HG03108 (cell line): ENCODE measurements at regions not wholly inside any gene's neighbourhood (a gene's known extent, or its start where the extent isn't known, plus 50 kb on each side); places are given as distances from the start of the nearest gene placed in this dataset.
"Not testable (repeated sequence)": the region's sequence is repeated elsewhere in the genome, so short reads cannot be mapped to it uniquely, and the experiment has no call there.

Experiments used
- ATAC-seq: cut with Tn5 transposase; IDR thresholded peaks from one replicate; pipeline ENCODE4 v1.9.1; 2021; ENCODE audit warnings: moderate library complexity; ENCODE audit not compliant: unreplicated experiment

DNA sequence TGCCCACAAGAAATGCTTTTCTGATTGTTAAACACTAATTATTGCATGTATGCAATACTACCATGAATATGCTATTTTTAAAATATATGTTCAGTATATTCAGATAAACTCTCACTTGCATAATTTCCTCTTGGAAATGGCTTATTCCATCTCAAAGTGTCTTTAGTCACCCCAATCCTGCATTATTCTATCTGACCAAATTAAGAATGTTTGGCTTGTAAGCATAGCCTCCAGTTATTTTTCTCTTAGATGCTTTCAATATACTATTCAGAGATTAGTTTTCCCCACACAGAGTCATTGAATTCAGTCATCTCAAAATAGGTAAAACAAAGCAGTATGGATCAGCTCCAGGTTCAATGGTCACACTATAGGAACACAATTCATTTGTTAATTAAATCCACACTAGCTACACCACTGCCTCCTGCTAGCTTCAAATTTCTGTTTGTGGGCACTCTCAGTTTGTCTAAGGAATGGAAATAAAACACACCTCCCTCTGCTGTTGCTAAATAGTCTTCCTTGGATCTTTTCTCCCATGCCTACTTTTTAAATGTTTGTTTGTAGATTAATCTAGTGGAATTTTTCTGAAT is 134.6 kb upstream of the TBCA start:
- ATAC-seq: no peak

- no peak for ATAC-seq
Measured at GRCh38 chr5:77909237-77909636, 133.1 kb upstream of the TBCA start.

- ATAC-seq: no peak
Measured at GRCh38 chr5:77908787-77909186, 132.6 kb upstream of the TBCA start.

DNA sequence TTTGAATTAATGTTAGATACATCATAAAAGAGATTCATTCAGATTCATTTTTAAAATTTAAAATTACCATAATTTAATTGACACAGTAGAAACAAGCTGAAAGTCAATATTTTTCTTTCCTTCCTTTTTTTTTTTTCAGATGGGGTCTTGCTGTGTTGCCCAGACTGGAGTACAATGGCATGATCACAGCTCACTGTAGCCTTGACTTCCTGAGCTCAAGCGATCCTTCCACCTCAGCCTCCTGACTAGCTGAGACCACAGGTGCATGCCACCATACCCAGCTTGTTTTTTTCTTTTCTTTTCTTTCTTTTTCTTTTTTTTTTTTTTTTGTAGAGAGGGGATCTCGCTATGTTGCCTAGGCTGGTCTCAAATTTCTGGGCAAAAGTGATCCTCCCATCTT is 131.6 kb upstream of the TBCA start:
- ATAC-seq: no peak

GRCh38 chr5:77906806-77907205 is 130.7 kb upstream of the TBCA start:
- ATAC-seq: no peak

DNA sequence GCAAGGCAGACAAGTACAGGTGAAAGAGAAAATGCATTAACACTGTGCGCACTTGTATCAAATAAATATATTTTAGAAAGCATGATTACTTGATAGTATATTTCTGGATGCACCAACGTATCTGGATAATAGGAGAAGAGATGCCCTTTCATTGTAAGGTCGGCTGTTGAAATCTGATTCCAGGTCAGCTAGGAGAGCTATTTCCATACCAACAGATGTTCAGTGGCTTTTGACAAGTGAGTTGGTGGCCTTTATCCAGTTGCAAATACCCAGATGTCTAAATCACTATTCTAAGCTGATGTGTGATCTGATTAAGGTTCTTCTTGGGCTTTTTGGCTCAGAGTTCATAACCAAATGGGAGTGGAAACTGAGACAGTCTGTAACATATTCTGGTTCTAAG is 128.2 kb upstream of the TBCA start:
- no peak for ATAC-seq

DNA sequence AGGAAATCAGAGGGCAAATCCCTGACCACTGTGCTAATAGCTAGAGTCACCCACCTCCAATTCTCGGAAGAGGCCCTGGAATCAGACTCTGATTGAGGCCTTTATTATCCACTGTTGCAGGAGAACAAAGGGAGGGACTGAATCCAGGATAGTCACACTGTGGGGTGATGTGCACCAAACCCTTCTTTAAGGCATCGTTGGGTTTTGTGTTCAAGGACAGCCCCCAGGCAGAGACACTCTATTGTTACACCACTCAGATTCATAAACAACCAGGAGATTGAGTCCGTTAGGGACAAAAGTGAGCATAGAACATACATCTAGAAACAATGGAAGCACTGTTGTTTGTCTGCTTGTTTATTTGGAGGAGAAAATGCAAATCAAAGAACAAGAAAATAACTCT is 124.6 kb upstream of the TBCA start:
- ATAC-seq: no peak

GRCh38 chr5:77898385-77898784 is 122.2 kb upstream of the TBCA start:
- no peak for ATAC-seq

GRCh38 chr5:77896338-77896737 is 120.2 kb upstream of the TBCA start:
- ATAC-seq: no peak

GRCh38 chr5:77894103-77894502 is 118.0 kb upstream of the TBCA start:
- ATAC-seq: not testable (repeated sequence)

GRCh38 chr5:77893225-77893860 is 117.2 kb upstream of the TBCA start:
- ATAC-seq: no peak

- no peak for ATAC-seq
Measured at GRCh38 chr5:77892061-77893010, 116.2 kb upstream of the TBCA start.

- ATAC-seq: no peak
Measured at GRCh38 chr5:77885519-77885918, 109.4 kb upstream of the TBCA start.

DNA sequence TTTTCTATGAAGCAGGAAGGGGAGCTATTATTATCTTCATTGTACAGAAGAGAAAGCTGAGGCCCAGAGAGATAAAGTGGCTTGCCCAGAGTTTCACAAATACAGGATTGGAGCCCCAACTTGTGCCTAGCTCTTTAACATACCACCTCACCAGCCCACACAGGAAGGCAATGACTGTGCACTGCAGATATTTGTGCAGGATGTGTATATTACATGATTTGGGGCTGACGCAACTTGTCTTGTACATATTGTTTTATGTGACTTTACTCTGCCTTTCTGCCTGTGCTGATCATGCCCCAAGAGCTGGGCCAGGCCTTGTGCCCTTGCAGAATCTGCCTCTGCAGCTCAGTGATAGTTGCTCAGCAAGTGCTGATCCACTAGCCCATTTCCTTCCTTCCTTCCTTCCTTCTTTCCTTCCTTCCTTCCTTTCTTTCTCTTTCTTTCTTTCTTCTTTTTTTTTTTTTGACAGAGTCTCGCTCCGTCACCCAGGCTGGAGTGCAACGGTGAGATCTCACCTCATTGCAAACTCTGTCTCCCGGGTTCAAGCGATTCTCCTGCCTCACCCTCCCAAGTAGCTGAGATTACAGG is 106.6 kb upstream of the TBCA start:
- no peak for ATAC-seq

- ATAC-seq: no peak
Measured at GRCh38 chr5:77881528-77881927, 105.4 kb upstream of the TBCA start.

GRCh38 chr5:77877516-77878355 is 101.6 kb upstream of the TBCA start:
- no peak for ATAC-seq

DNA sequence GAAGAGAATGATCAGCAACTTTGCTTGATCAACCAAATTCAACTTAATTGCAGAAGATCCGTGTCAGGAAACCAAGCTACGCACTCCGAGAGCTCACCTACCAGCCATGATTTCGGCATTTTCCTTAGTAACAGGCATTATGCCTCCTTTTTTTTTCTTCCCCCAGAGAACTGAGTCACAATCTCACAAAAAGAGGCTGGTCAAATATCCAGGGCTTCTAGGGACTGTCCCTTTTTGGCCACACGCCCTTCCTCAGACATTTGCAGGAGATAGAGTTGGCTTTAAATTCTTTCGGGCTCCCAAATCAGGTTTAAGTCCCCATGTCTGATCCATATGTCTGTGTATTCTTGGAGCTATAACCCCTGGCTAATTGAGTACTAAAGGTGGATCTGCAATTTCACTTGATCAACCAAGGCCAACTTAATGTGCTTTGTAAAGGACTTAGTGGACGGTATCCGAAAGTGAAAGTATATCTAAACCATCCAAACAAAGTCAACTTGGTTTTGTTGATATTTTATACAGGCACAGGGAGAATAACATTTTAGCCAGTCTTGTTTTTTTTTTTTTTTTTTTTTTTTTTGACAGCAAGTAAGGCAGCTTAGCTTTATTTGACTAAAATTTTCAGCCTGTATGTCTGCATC is 100.8 kb upstream of the TBCA start:
- ATAC-seq: no peak

- no peak for ATAC-seq
Measured at GRCh38 chr5:77876316-77876715, 100.2 kb upstream of the TBCA start.

DNA sequence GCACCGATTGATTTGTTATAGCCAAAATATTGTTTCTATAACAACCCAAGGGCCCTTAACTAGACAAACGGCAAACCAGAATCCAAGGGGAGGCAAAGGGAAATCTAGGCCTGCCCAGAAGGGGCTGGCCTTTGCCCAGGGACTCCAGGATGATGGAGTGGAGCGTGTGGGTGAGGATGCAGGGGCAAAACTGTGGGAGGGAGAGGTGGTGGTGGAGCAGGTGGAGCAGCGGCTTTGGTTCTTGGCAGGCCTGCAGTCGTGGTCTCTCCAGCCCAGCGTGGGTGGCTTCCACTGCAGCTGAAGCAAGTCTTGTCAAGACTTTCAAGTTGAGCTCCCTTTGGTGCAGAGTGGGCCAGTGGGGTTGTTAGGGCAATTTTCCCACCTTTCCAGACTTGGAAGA is 98.6 kb upstream of the TBCA start:
- ATAC-seq: no peak

GRCh38 chr5:77873239-77873638 is 97.1 kb upstream of the TBCA start:
- ATAC-seq: no peak
